NCI-H1417 (cell line): ENCODE measurements at regions not wholly inside any gene's neighbourhood (a gene's known extent, or its start where the extent isn't known, plus 50 kb on each side); places are given as distances from the start of the nearest gene placed in this dataset.

Experiments
- DNase-seq, 3 experiments: peaks; one replicate each; lab custom pipeline; 2025; lab: John Stamatoyannopoulos, UW

- peak in 1 of 3 experiments; percentile 26 for DNase-seq
Observed at GRCh38 chr19:5235458-5236219, 105.0 kb downstream of the PTPRS start.

DNA sequence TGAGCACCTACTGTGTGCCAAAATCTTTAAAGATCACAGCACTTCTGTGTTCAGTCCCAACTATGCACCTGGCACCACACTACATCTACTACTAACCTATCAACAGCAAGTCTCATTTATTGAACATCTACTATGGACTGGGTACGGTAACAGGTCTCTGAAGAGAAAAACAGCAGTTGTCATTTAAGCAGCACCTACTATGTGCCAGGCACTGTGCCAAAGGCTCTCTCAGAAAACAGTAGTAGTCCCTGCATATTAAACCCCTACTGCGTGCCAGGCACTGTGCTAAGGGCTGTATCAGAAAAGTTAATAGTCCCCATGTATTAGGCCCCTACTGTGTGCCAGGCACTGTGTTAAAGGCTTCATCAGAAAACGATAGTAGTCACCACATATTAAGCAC lies 106.2 kb downstream of the PTPRS start:
- peak in 1 of 3 experiments; percentile 28 for DNase-seq

- peak in 1 of 3 experiments; percentile 34 for DNase-seq
Observed at GRCh38 chr19:5232798-5233505, 107.7 kb downstream of the PTPRS start.

DNA sequence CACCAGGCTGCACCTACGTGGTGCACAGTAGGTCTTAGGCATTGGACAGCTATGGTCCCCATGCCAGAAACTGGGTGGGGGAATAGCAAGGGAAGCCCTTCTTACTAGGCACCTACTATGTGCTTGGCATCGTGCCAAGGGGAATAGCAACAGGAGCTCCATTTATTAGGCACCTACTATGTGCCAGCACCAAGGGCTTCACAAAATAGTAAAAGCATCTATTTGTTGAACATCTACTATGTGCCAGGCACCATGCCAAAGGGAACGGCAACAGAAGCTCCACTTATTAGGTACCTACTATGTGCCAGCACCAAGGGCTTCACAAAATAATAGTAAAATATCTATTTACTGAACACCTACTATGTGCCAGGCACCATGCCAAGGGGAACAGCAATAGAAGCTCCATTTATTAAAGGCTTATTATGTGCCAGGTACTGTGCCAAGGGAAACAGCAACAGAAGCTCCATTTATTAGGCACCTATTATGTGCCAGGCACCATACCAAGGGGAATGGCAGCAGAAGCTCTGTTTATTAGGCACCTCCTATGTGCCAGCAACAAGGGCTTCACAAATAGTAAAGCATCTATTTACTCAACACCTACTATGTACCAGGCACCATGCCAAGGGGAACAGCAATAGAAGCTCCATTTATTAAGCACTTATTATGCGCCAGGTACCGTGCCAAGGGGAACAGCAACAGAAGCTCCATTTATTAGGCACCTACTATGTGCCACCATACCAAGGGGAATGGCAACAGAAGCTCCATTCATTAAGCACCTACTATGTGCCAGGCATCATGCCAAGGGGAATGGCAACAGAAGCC lies 108.5 kb downstream of the PTPRS start:
- peak in 2 of 3 experiments; percentile 24 to 35 for DNase-seq

GRCh38 chr19:5230730-5231555 lies 109.7 kb downstream of the PTPRS start:
- DNase-seq: no peak

DNA sequence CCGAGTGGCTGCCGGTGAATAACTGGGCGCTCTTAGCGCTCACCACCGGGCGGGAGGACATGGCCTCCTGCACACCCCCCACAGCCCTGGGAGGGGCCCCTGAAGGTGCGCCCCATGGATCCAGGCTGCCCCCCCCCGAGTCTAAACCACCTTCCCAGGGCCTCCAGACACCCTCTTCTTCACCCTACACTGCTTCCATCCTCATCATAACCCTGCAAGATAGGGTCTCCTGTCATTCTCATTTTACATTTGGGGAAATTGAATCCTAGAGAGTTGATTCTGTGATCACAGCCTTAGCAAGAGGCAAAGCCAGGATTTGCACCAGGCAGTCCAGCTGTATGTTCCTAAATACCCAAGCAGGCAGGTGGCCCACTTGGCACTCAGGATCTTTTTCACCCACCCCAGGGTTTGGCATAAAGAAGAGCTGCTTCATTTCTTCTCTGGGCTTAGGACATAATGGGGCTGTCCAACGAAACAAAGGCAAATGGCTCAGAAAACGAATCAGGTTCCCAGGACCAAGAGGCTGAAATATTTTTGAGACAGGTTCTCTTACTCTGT lies 110.8 kb downstream of the PTPRS start:
- no peak for DNase-seq

DNA sequence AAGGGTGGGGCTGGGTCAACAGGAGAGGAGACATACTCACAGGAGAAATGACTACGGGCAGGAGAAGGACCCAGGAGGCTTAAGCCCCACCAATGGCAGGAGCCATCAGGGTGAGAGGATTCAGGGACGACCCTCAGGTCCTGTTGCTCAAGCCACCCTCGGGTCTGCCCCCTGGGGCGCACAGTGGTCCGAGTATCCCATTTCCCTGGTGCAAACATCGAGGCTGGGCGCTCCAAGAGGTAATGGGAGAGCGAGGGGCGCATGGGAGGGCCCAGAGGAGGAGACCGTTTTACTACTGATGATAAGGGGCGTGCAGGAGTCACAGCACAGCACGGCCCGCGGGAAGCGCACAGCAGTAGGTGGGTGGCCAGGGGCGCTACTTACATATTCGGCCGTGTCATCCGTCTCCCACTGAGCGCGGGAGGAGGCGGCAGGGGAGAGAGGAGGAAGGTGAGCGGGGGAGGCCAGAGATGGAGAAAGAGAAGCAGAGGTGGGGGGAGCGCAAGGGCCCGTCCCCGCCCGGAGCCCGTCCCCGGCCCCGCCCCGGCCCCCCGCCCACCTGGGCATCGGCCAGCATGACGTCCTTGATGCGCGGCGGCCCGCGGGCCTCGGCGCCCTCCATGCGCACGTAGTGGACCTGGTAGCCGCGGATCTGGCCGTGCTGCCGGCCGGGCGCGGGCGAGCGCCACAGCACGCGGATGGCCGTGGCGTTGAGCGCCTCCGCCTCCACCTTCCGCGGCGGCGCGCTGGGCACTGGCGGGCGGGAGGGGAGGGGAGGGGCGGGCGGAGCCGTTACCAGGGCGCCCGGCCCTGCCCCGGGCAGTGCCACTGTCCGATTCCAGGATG lies 111.5 kb downstream of the PTPRS start:
- no peak for DNase-seq

DNA sequence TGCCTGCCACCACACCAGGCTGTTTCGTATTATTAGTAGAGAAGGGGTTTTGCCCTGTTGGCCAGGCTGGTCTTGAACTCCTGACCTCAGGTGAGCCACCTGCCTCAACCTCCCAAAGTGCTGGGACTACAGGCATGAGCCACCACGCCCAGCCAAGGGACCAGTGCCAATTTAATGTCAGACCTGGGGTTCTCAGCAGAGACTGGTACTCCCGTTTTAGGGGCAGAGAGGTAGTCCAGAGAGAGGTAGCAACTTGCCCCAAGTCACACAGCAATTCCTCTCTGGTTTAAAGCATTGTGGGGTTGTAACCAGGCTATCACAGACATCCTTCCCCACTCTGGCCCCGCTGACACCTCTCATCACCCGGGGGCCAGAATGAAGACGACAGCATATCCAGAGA lies 112.1 kb downstream of the PTPRS start:
- DNase-seq: no peak

- peak in 1 of 3 experiments; percentile 7 for DNase-seq
Observed at GRCh38 chr19:5225486-5226345, 114.9 kb downstream of the PTPRS start.

DNA sequence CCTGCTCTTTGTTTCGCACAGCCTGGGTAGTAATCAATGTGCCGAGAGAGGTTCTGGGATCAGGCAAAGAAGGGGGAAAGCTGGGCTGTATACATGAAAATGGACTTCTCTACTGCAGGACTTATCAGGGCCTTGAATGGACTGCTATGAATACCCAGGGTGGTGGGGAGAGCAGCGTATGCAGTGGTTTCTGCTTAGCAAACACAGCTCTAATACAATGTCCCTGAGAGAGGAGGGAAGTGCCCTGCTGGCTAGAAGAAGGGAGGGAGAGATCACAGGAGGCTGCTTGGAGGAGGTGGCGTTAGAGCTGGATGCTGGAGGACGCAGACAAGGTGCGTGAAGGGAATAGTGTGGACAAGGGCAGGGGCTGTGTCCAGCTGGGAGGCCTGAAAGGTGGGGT lies 116.1 kb downstream of the PTPRS start:
- DNase-seq: no peak

DNA sequence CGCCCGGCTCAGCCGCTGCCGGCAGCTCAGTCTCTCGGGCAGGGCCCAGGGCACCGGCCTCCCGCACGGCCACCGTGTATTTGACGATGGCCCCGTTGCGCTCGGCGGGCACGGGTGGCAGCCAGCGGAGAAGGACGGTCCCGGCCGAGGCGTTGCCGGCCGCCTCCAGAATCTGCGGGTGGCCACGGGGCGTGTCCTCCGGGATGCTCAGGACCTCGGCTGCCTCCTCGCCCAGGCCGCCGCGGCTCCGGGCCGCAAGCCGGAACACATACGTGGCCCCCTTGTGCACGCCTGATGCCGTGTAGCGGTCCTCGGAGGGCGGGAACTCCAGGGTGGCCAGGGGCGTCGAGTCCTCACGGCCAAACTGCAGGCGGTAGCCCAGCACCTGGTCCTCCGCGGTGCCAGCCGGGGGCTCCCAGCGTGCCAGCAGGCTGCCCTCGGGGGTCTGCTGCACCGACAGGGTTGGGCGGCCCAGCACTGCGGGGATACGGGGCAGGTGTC lies 117.7 kb downstream of the PTPRS start:
- no peak for DNase-seq

DNA sequence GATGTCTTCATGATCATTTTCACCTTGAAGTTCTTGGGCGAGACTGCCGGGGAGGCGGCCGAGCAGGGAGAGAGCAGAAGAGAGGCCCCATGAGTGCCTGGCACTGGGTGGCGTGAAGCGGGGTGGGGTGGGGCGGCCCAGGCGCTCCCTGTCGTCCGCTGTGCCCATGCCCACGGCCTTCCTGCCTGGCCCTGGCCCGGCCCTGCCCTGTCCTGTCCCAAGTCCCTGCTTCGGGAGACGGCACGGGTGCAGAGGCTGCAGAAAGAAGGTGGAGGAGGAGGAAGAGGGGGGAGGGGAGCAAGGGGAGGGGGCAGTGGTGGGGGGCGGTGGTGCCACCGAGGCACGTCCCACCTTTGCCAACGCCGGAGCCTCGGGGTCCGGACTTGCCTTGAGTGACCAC lies 118.4 kb downstream of the PTPRS start:
- DNase-seq: no peak

- no peak for DNase-seq
Observed at GRCh38 chr19:5220866-5221265, 119.7 kb downstream of the PTPRS start.

DNA sequence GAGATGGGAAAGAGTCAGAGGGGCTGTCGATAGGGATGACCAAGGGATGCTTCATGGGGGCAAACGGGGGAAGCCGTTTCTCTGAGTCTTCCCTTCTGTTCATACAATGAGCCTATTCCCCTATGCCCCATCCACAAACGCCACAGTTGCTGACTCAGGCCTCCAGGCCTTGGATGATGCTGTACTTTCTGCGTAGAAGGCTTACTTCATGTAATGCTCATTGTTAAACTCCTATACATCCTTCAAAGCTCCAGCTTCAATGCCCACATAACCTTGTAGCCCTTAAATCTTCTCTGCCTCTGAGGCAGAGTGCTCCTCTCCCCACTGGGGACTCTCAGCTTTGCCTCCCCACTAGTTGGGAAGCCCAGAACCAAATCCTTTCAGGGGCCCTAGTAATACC lies 120.3 kb downstream of the PTPRS start:
- DNase-seq: no peak

DNA sequence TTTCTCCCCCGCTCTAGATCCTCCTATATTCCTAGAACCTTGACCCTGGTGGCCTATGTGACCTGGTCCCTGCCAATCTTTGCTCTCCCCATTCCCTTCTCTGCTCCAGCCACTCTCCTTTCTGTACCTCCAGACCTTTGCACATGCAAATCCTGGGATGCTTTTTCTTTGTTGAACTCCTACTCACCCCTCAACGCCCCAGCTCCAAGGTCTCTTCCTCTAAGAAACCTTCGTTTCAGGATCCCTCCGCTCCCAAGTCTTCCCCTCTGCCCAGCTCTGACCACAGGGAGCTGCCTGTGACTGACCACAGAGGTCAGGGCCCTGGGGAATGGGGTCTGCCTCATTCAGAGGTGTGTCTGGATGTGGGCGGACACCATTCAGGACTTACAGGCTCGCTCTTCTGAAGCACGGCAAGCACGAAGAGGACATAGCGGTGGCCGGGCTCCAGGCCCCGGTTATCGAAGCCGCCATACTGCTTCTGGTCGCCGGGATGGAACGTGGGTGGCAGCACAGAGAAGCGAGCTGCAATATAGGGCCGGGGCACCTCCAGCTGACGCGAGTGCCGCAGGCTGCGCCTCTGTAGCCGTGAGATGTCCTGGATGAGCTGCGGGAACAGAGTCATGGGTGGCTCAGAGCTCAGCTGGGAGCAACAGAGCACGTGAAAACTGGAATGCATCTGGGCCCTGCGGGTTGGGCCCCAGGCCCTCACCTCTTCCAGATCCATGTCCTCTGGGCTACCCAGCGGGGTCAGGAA lies 120.9 kb downstream of the PTPRS start:
- DNase-seq: no peak

GRCh38 chr19:5218963-5219530 lies 121.6 kb downstream of the PTPRS start:
- no peak for DNase-seq

- no peak for DNase-seq
Observed at GRCh38 chr19:5218255-5218855, 122.3 kb downstream of the PTPRS start.

- no peak for DNase-seq
Observed at GRCh38 chr19:5217171-5217570, 123.4 kb downstream of the PTPRS start.
